RWPE1 (cell line): ENCODE measurements at regions not wholly inside any gene's neighbourhood (a gene's known extent, or its start where the extent isn't known, plus 50 kb on each side); places are given as distances from the start of the nearest gene placed in this dataset.

ENCODE experiments used
- CTCF ChIA-PET: fragments of 350-600 bp; sonication (Branson Sonifier 250); formaldehyde crosslinking; extraction: SDS; loops from one replicate; lab custom pipeline; 2021; lab: Yijun Ruan, JAX
- POLR2A ChIA-PET: fragments of 400-600 bp; formaldehyde crosslinking; extraction: SDS; loops from one replicate; lab custom pipeline; 2020; ENCODE audit warnings: antibody characterized with exemption; ENCODE audit not compliant: low non-redundant PET; lab: Yijun Ruan, JAX
- DNase-seq: peaks from one replicate; pipeline ENCODE4 v3.0.0; 2012; ENCODE audit warnings: low spot score
- H3K27ac ChIP-seq: fragments of 450-650 bp; 2 replicates; pipeline ENCODE4 v1.5.1; 2017
- CTCF ChIP-seq: fragments of 450-650 bp; conservative IDR thresholded peaks from 2 replicates; pipeline ENCODE4 v1.5.1; 2017; ENCODE audit warnings: low read depth, mild to moderate bottlenecking

- H3K27ac ChIP-seq, result no peak overlapping the region
- DNase-seq, result no peak
- no peak for TF ChIP-seq CTCF
- ChIA-PET POLR2A (no interaction called here), CTCF (interaction anchor here (0.6 kb wide), 1 partner anchor 203 kb away, joined by 3 read pairs; no protein-coding TSS in a partner anchor)
Measured at GRCh38 chr21:33168886-33169285, 60.9 kb upstream of the IFNAR2 start.

GRCh38 chr21:33169359-33169758 lies 60.4 kb upstream of the IFNAR2 start:
- TF ChIP-seq CTCF, result no peak
- no peak for DNase-seq
- CTCF ChIA-PET, result interaction anchor here (0.6 kb wide), 1 partner anchor 203 kb away, joined by 3 read pairs; no protein-coding TSS in a partner anchor
- no peak overlapping the region for H3K27ac ChIP-seq
- POLR2A ChIA-PET, result no interaction called here

GRCh38 chr21:33171616-33172169 lies 58.0 kb upstream of the IFNAR2 start:
- CTCF ChIA-PET, result no interaction called here
- POLR2A ChIA-PET, result no interaction called here
- DNase-seq, result no peak
- H3K27ac ChIP-seq, result no peak overlapping the region
- no peak for TF ChIP-seq CTCF

GRCh38 chr21:33174756-33175155 lies 55.0 kb upstream of the IFNAR2 start:
- TF ChIP-seq CTCF, result no peak
- POLR2A ChIA-PET, result no interaction called here
- no peak for DNase-seq
- no peak overlapping the region for H3K27ac ChIP-seq
- CTCF ChIA-PET, result no interaction called here
